NT2/D1 (cell line): ENCODE measurements at regions not wholly inside any gene's neighbourhood (a gene's known extent, or its start where the extent isn't known, plus 50 kb on each side); places are given as distances from the start of the nearest gene placed in this dataset.
"Not testable (repeated sequence)": the region's sequence is repeated elsewhere in the genome, so short reads cannot be mapped to it uniquely, and the experiment has no call there.

Experiments used
- SUZ12 ChIP-seq: IDR thresholded peaks from 2 replicates; pipeline ENCODE4 v1.6.1; 2011; ENCODE audit not compliant: insufficient read length, insufficient read depth; ENCODE audit errors: extremely low read depth
- YY1 ChIP-seq: IDR thresholded peaks from 2 replicates; pipeline ENCODE4 v1.6.1; 2011; ENCODE audit not compliant: insufficient read length, insufficient read depth
- ZNF274 ChIP-seq: IDR thresholded peaks from 2 replicates; pipeline ENCODE4 v1.6.1; 2011; ENCODE audit warnings: mild to moderate bottlenecking, low read depth, low read length

DNA sequence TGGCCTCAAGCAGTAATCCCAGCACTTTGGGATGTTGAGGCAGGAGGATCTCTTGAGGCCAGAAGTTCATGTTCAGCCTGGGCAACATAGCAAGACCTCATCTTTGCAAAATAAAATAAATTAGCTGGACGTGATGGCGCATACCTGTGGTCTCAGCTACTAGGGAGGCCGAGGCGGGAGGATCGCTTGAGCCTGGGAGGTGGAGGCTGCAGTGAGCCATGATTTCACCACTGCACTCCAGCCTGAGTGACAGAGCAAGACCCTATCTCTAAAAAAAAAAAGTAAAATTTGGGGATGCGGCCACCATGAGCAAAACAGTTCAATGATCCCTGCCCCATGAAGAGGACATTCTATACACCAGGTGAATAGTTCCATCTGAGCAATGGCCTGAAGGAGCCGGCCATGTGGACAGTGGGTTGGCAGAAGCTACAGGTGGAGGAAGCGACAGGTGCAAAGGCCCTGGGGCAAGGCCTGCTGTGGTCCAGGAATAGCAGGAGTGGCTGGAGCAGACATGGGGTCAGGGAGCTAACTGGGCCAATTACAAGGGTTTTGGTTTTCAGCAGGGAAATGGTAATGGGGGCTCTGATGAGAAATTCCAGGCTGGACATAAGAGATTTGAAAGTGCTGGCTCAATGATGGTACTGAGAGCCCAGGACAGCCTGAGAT is 94.2 kb downstream of the CRLF3 start:
- not testable (repeated sequence) for TF ChIP-seq YY1, ZNF274, SUZ12
